OCI-LY3 (cell line): ENCODE measurements at regions not wholly inside any gene's neighbourhood (a gene's known extent, or its start where the extent isn't known, plus 50 kb on each side); places are given as distances from the start of the nearest gene placed in this dataset.

ENCODE experiments used
- CTCF ChIP-seq: fragments of 200-600, 300-600 bp; sonication (generic); IDR thresholded peaks from 2 replicates; pipeline ENCODE4 v1.5.1; 2014; ENCODE audit warnings: antibody characterized with exemption, low read length, low read depth
- EZH2phosphoT487 ChIP-seq: fragments of 200-600 bp; shearing (Covaris generic); IDR thresholded peaks from 2 replicates; pipeline ENCODE4 v1.6.1; 2018; ENCODE audit warnings: antibody characterized with exemption, mixed run types, low read depth

GRCh38 chr20:60381643-60382400 lies 423.6 kb downstream of the CDH26 start:
- TF ChIP-seq CTCF = no peak
- no peak for TF ChIP-seq EZH2phosphoT487
